ENCODE measurements at regions not wholly inside any gene's neighbourhood (a gene's known extent, or its start where the extent isn't known, plus 50 kb on each side); places are given as distances from the start of the nearest gene placed in this dataset.

DNA sequence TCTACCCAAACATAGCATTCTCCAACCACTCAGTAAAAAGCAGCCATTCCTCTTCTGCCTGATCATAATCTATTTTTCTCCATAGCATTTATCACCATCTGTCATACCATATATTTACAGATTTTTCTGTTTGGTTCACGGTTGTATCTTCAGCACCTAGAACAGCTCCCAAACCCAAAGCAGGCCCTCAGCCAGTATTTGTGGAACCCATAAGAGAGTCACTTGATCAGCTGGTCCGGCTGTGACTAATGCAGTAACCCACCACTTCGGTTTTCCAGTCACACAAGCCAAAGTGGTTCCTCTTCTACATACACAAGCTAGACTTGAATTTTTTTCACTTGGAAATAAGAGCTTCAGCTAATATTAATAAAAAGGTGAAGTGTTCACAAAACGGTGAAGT, 511.6 kb upstream of the CELF4 start:
- Histone ChIP-seq H3K4me2 (ENCODE audit: low read length) (no peak overlapping the region), H3K4me3 (ENCODE audit: low read length) (no peak overlapping the region), H3K79me2 (ENCODE audit: control insufficient read depth, low read length) (no peaks in the 10 kb centered on the region), H3K36me3 (ENCODE audit: control insufficient read depth, low read length) (no peaks in the 10 kb centered on the region), H4K20me1 (ENCODE audit: control insufficient read depth, insufficient read depth, low read depth, low read length) (no peaks in the 10 kb centered on the region), H3K27me3 (ENCODE audit: control insufficient read depth, low read length) (no peaks in the 10 kb centered on the region), H3F3A (ENCODE audit: control insufficient read depth, insufficient read depth) (no peaks in the 10 kb centered on the region), H3K9me3 (ENCODE audit: control insufficient read depth, insufficient read depth, low read length) (no peaks in the 10 kb centered on the region), H3K4me1 (ENCODE audit: control insufficient read depth, low read length) (no peaks in the 10 kb centered on the region), H3K27ac (ENCODE audit: low read depth, low read length) (no peak overlapping the region), H3K9me2 (replicated peaks; ENCODE audit: control insufficient read depth, low read length) (no peaks in the 10 kb centered on the region)
- TF ChIP-seq, protein P1, sequence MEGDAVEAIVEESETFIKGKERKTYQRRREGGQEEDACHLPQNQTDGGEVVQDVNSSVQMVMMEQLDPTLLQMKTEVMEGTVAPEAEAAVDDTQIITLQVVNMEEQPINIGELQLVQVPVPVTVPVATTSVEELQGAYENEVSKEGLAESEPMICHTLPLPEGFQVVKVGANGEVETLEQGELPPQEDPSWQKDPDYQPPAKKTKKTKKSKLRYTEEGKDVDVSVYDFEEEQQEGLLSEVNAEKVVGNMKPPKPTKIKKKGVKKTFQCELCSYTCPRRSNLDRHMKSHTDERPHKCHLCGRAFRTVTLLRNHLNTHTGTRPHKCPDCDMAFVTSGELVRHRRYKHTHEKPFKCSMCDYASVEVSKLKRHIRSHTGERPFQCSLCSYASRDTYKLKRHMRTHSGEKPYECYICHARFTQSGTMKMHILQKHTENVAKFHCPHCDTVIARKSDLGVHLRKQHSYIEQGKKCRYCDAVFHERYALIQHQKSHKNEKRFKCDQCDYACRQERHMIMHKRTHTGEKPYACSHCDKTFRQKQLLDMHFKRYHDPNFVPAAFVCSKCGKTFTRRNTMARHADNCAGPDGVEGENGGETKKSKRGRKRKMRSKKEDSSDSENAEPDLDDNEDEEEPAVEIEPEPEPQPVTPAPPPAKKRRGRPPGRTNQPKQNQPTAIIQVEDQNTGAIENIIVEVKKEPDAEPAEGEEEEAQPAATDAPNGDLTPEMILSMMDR (IDR thresholded peaks at IDR 0.05; ENCODE audit: low read depth, low read length, poor library complexity, severe bottlenecking): no peak
- TF ChIP-seq EZH2phosphoT487 (IDR thresholded peaks at IDR 0.05; ENCODE audit: borderline replicate concordance, low read length): no peak

DNA sequence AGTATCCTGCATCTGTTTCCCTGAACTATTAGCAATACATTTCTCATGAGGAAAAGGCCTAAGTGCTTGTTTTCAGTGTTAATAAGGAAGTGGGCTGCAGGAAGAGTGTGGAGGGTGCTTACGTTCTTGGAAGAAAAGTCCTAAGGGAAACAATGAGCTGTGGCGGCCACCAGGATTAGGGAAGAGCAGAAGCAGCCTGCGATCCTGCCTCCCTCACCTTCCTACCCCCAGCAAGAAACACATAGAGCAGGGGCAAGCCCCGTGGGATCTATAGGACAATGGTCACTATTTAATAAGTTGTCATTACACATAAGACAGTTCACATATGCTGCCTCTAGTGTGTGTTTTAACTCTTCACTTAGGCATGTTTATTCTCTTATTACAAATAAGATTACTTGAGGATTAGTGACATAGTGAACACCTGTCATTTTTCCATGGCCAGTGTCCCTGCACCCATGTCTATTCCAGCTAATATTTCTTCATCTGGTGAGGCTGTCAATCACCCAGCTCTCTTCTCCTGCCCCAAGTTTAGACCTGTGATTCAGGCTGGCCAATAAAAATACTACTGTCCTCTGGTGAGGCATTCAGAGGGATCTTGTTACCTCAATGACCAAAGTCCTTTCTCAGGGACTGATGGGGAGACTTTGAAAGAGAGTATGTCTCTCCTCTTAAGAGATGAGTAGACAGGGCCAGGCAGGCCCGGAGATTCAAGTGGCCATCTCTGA, 510.9 kb upstream of the CELF4 start:
- H3K27me3 ChIP-seq (ENCODE audit: control insufficient read depth, low read length): no peaks in the 10 kb centered on the region
- H4K20me1 ChIP-seq (ENCODE audit: control insufficient read depth, insufficient read depth, low read depth, low read length): no peaks in the 10 kb centered on the region
- no peaks in the 10 kb centered on the region for H3K79me2 ChIP-seq (ENCODE audit: control insufficient read depth, low read length)
- no peak overlapping the region for H3K4me2 ChIP-seq (ENCODE audit: low read length)
- no peaks in the 10 kb centered on the region for H3K9me3 ChIP-seq (ENCODE audit: control insufficient read depth, insufficient read depth, low read length)
- TF ChIP-seq, protein P1 (IDR thresholded peaks at IDR 0.05; ENCODE audit: low read depth, low read length, poor library complexity, severe bottlenecking): no peak
- TF ChIP-seq EZH2phosphoT487 (IDR thresholded peaks at IDR 0.05; ENCODE audit: borderline replicate concordance, low read length): no peak
- H3K27ac ChIP-seq (ENCODE audit: low read depth, low read length): no peak overlapping the region
- H3F3A ChIP-seq (ENCODE audit: control insufficient read depth, insufficient read depth): no peaks in the 10 kb centered on the region
- H3K4me1 ChIP-seq (ENCODE audit: control insufficient read depth, low read length): no peaks in the 10 kb centered on the region
- H3K9me2 ChIP-seq (replicated peaks; ENCODE audit: control insufficient read depth, low read length): no peaks in the 10 kb centered on the region
- no peaks in the 10 kb centered on the region for H3K36me3 ChIP-seq (ENCODE audit: control insufficient read depth, low read length)
- H3K4me3 ChIP-seq (ENCODE audit: low read length): no peak overlapping the region

DNA sequence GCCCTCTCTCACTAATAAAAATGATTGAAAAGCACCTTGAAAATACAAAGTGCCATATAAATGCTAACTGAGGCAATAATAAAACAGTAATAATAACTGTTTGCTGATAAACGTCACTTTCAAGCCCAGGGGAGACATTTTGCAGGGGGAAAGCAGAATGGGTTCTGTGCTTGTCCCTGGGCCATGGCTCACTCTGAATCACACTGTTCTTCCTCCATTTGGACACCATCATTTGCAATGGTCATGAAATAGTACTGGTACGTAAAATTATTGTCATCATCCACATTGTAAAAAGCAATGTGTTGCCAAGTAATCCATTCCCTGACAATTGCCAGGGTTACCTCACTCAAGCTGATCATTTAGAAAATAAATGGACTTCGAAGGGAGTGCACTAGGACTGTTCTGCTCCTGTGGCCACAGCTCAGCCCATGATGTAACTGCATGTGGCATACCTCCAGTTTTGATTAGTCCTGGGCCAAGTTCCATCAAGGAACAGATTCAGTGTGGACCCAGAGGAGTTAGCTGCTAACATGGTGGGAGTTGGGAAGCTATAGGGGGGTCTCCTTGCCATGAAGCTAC, 508.8 kb upstream of the CELF4 start:
- H3K27ac ChIP-seq (ENCODE audit: low read depth, low read length): no peak overlapping the region
- H4K20me1 ChIP-seq (ENCODE audit: control insufficient read depth, insufficient read depth, low read depth, low read length): no peaks in the 10 kb centered on the region
- H3K4me2 ChIP-seq (ENCODE audit: low read length): no peak overlapping the region
- TF ChIP-seq, protein P1 (IDR thresholded peaks at IDR 0.05; ENCODE audit: low read depth, low read length, poor library complexity, severe bottlenecking): no peak
- no peak for TF ChIP-seq EZH2phosphoT487 (IDR thresholded peaks at IDR 0.05; ENCODE audit: borderline replicate concordance, low read length)
- H3K4me3 ChIP-seq (ENCODE audit: low read length): no peak overlapping the region
- H3K9me3 ChIP-seq (ENCODE audit: control insufficient read depth, insufficient read depth, low read length): no peaks in the 10 kb centered on the region
- no peaks in the 10 kb centered on the region for H3F3A ChIP-seq (ENCODE audit: control insufficient read depth, insufficient read depth)
- H3K79me2 ChIP-seq (ENCODE audit: control insufficient read depth, low read length): no peaks in the 10 kb centered on the region
- H3K4me1 ChIP-seq (ENCODE audit: control insufficient read depth, low read length): no peaks in the 10 kb centered on the region
- no peaks in the 10 kb centered on the region for H3K27me3 ChIP-seq (ENCODE audit: control insufficient read depth, low read length)
- no peaks in the 10 kb centered on the region for H3K36me3 ChIP-seq (ENCODE audit: control insufficient read depth, low read length)
- no peaks in the 10 kb centered on the region for H3K9me2 ChIP-seq (replicated peaks; ENCODE audit: control insufficient read depth, low read length)

All from DOHH2 (cell line).